ENCODE measurements at regions not wholly inside any gene's neighbourhood (a gene's known extent, or its start where the extent isn't known, plus 50 kb on each side); places are given as distances from the start of the nearest gene placed in this dataset.

DNA sequence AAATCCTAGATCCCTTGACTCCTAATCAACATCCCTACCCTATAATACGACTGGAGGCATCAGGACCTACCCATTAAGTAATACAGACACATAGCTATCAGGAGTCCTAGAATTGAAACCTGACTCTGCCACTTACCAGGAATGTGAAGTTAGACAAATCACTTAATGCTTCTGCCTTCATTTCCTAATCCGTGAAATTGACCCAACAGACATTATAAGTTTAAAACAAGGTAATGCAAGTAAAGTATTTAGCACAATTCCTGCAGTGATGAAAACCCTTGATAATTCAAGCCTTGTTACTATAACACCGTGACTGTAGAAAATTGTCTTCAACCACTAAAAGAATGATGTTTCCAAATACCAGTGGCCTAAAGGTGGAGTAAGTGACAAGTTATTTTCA is 150.2 kb downstream of the KCNJ2 start:
- TF ChIP-seq POLR2A (IDR thresholded peaks at IDR 0.05) (no peak), POLR2AphosphoS5 (IDR thresholded peaks at IDR 0.05) (no peak)
- TF ChIP-seq, protein P1, sequence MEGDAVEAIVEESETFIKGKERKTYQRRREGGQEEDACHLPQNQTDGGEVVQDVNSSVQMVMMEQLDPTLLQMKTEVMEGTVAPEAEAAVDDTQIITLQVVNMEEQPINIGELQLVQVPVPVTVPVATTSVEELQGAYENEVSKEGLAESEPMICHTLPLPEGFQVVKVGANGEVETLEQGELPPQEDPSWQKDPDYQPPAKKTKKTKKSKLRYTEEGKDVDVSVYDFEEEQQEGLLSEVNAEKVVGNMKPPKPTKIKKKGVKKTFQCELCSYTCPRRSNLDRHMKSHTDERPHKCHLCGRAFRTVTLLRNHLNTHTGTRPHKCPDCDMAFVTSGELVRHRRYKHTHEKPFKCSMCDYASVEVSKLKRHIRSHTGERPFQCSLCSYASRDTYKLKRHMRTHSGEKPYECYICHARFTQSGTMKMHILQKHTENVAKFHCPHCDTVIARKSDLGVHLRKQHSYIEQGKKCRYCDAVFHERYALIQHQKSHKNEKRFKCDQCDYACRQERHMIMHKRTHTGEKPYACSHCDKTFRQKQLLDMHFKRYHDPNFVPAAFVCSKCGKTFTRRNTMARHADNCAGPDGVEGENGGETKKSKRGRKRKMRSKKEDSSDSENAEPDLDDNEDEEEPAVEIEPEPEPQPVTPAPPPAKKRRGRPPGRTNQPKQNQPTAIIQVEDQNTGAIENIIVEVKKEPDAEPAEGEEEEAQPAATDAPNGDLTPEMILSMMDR (IDR thresholded peaks at IDR 0.05): no peak
